ENCODE measurements at regions not wholly inside any gene's neighbourhood (a gene's known extent, or its start where the extent isn't known, plus 50 kb on each side); places are given as distances from the start of the nearest gene placed in this dataset.
"Not testable (repeated sequence)": the region's sequence is repeated elsewhere in the genome, so short reads cannot be mapped to it uniquely, and the experiment has no call there.

- no peak for DNase-seq (ENCODE audit: low read depth in 2 of 2)
These were observed 123.1 kb upstream of the PRMT8 start for GRCh38 chr12:3367750-3368444.

GRCh38 chr12:3371018-3371417 lies 120.0 kb upstream of the PRMT8 start:
- DNase-seq (ENCODE audit: low read depth in 2 of 2) = no peak

- no peak for DNase-seq (ENCODE audit: low read depth in 2 of 2)
These were observed 115.7 kb upstream of the PRMT8 start for GRCh38 chr12:3375326-3375725.

GRCh38 chr12:3376779-3377455 lies 114.1 kb upstream of the PRMT8 start:
- no peak for DNase-seq (ENCODE audit: low read depth in 2 of 2)

GRCh38 chr12:3378655-3379054 lies 112.3 kb upstream of the PRMT8 start:
- DNase-seq (ENCODE audit: low read depth in 2 of 2) = no peak

- DNase-seq (ENCODE audit: low read depth in 2 of 2) = no peak
These were observed 111.9 kb upstream of the PRMT8 start for GRCh38 chr12:3379079-3379478.

GRCh38 chr12:3380200-3381043 lies 110.6 kb upstream of the PRMT8 start:
- peak; percentile 53 to 56 for DNase-seq (ENCODE audit: low read depth in 2 of 2)

- DNase-seq (ENCODE audit: low read depth in 2 of 2) = peak; percentile 79 to 80
These were observed 109.7 kb upstream of the PRMT8 start for GRCh38 chr12:3381059-3382047.

- DNase-seq (ENCODE audit: low read depth in 2 of 2) = no peak
These were observed 101.0 kb upstream of the PRMT8 start for GRCh38 chr12:3389986-3390385.

GRCh38 chr12:3397596-3397995 lies 93.4 kb upstream of the PRMT8 start:
- DNase-seq (ENCODE audit: low read depth in 2 of 2) = not testable (repeated sequence)

- no peak for DNase-seq (ENCODE audit: low read depth in 2 of 2)
These were observed 92.7 kb upstream of the PRMT8 start for GRCh38 chr12:3398196-3398789.

GRCh38 chr12:3405821-3406220 lies 85.2 kb upstream of the PRMT8 start:
- no peak for DNase-seq (ENCODE audit: low read depth in 2 of 2)

GRCh38 chr12:3407723-3408122 lies 83.3 kb upstream of the PRMT8 start:
- DNase-seq (ENCODE audit: low read depth in 2 of 2) = no peak

- DNase-seq (ENCODE audit: low read depth in 2 of 2) = no peak
These were observed 81.3 kb upstream of the PRMT8 start for GRCh38 chr12:3409662-3410061.

GRCh38 chr12:3416159-3416558 lies 74.8 kb upstream of the PRMT8 start:
- no peak for DNase-seq (ENCODE audit: low read depth in 2 of 2)

- DNase-seq (ENCODE audit: low read depth in 2 of 2) = no peak
These were observed 74.3 kb upstream of the PRMT8 start for GRCh38 chr12:3416670-3417069.

GRCh38 chr12:3417113-3417512 lies 73.9 kb upstream of the PRMT8 start:
- DNase-seq (ENCODE audit: low read depth in 2 of 2) = no peak

GRCh38 chr12:3417937-3418462 lies 73.0 kb upstream of the PRMT8 start:
- no peak for DNase-seq (ENCODE audit: low read depth in 2 of 2)

GRCh38 chr12:3418609-3419390 lies 72.2 kb upstream of the PRMT8 start:
- no peak for DNase-seq (ENCODE audit: low read depth in 2 of 2)

GRCh38 chr12:3419558-3419957 lies 71.4 kb upstream of the PRMT8 start:
- no peak for DNase-seq (ENCODE audit: low read depth in 2 of 2)

Measured in fibroblast of skin of left biceps (primary cell).